ENCODE measurements at regions not wholly inside any gene's neighbourhood (a gene's known extent, or its start where the extent isn't known, plus 50 kb on each side); places are given as distances from the start of the nearest gene placed in this dataset.
"Not testable (repeated sequence)": the region's sequence is repeated elsewhere in the genome, so short reads cannot be mapped to it uniquely, and the experiment has no call there.

DNA sequence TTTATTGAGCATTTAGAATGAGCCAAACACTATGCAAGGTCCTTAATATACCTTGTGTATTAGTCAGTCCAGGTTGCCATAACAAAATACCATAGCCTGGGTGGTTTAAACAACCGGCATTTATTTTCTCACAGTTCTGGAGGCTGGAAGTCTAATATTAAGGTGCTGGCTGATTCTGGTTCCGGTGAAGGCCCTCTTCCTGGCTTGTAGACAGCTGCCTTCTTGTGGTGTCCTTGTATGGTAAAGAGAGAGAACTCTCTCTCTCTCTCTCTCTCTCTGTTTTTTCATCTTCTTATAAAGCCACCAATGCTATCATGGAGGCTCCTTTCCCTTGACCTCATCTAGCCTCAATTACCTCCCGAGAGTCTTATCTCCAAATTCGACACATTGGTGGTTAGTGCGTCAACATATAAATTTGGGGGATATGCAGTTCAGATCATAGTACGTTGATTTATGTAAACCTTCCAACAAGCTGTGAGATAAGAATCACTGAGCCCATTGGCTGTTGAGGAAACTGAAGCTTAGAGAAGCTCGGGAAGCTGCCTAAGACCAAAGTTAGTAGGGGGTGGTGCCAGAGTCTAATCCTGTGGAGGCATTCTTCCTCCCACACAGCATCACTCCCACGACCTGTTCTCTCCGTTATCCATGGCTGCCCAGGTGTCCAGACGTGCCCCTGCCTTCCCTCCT is 298.0 kb upstream of the PROK2 start:
- no peaks in the 10 kb centered on the region for H3K36me3 ChIP-seq
- H3K4me1 ChIP-seq (replicated peaks) = no peaks in the 10 kb centered on the region
- no peaks in the 10 kb centered on the region for H3K9me3 ChIP-seq (replicated peaks)
- no peak overlapping the region for H3K27ac ChIP-seq
- no peak overlapping the region for H3K4me3 ChIP-seq
- no peaks in the 10 kb centered on the region for H3K27me3 ChIP-seq (replicated peaks)
- no peak for DNase-seq (ENCODE audit: low read depth in 1 of 2, low spot score in 2 of 2)

DNA sequence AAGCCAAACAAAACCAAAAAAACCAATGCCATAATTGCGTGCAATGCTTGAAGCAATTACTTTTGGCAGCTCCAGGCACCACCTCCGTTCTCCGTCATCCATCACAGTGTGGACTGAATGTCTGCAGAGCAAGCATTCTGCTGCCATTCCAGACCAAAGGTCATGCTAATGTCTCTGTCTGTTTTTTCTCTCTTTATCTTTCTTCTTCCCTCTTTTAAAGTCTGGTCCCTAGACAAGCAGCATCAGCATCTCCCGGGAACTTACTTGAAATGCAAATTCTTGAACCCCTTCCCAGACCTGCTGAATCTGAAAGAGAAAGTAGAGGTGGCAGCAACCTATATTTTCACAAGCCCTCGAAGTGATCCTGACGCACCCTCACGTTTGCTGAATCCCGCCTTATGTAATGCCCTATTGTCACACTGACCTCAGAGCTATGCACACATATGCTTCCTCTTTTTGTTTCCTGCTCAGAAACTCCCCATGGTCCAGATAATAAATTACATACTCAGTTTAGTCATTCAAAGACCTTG is 297.3 kb upstream of the PROK2 start:
- H3K4me3 ChIP-seq = no peak overlapping the region
- no peaks in the 10 kb centered on the region for H3K36me3 ChIP-seq
- H3K9me3 ChIP-seq (replicated peaks) = no peaks in the 10 kb centered on the region
- H3K27ac ChIP-seq = no peak overlapping the region
- H3K27me3 ChIP-seq (replicated peaks) = no peaks in the 10 kb centered on the region
- no peaks in the 10 kb centered on the region for H3K4me1 ChIP-seq (replicated peaks)
- DNase-seq (ENCODE audit: low read depth in 1 of 2, low spot score in 2 of 2) = no peak

DNA sequence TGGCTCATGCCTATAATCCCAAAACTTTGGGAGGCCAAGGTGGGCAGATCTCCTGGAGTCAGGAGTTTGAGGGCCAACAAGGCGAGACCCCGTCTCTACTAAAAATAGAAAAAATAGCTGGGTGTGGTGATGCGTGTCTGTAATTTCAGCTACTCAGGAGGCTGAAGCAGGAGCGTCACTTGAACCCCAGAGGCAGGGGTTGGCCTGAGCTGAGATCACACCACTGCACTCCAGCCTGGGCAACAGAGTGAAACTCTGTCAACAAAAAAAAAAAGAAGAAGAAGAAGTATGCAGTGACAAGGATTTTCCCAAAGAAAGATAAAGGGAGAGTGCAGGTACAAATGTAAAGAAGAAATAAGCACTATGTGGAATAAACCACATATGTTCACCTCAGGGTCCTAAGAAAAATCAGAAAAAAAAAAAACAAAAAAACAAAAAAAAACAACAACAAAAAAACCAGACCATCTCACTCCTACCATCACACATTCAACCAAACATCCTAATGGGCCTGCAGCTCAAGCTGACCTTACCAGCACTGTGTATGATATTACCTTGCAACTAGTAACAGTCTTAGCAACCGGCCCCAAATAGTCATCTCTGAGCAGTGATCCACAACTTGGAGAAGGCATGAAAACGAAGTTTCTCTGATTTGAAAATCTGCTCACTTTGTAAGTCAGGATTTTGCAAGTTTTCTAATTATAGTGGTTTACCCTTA is 296.7 kb upstream of the PROK2 start:
- no peak for DNase-seq (ENCODE audit: low read depth in 1 of 2, low spot score in 2 of 2)
- Histone ChIP-seq H3K27ac (no peak overlapping the region), H3K9me3 (replicated peaks) (no peaks in the 10 kb centered on the region), H3K27me3 (replicated peaks) (no peaks in the 10 kb centered on the region), H3K4me3 (no peak overlapping the region), H3K4me1 (replicated peaks) (no peaks in the 10 kb centered on the region), H3K36me3 (no peaks in the 10 kb centered on the region)

DNA sequence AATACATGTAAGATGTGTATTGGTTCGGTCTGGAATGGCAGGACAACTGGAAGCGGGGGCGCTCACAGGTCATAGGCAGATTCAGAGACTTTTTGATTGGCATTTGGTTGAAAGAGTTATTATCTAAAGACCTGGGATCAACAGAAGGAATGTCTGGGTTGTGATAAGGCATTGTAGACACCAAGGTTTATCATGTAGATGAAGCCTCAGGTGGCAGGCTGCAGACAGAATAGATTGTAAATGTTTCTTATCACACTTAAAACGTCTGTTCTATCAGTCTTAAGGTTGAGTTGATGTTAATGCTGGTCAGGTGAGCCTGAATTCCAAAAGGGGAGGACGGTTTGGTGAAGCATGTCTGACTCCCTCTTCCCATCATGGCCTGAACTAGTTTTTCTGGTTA is 295.9 kb upstream of the PROK2 start:
- H3K4me3 ChIP-seq = no peak overlapping the region

DNA sequence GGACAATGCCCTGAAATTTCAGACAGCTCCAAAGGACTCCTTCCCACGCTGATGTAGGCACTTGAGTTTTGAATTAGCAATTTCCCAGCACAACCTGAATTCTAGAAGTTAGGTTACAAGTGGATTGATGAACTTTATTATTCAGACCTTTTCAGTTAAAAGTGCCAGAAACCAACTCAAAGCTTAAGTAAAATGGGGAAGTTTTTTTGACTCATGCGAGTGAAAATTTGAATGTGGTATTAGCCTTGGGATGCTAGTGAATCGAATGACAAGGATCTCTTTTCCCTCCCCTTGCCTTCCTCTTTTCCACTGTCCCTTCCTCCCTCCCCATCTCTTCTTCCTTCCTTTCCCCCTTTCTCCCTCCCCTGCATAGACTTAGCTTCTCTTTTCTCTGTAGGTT is 295.1 kb upstream of the PROK2 start:
- Histone ChIP-seq H3K27ac (no peak overlapping the region), H3K4me1 (replicated peaks) (no peaks in the 10 kb centered on the region), H3K27me3 (replicated peaks) (no peaks in the 10 kb centered on the region), H3K36me3 (no peaks in the 10 kb centered on the region), H3K9me3 (replicated peaks) (0 out of 2 replicates have a peak, but pooled peaks cover 2% of the 10 kb centered on the region), H3K4me3 (no peak overlapping the region)
- DNase-seq (ENCODE audit: low read depth in 1 of 2, low spot score in 2 of 2) = no peak

More for the DNA sequence above, 295.9 kb upstream of the PROK2 start:
- Histone ChIP-seq H3K27ac (no peak overlapping the region), H3K27me3 (replicated peaks) (no peaks in the 10 kb centered on the region), H3K4me1 (replicated peaks) (no peaks in the 10 kb centered on the region), H3K9me3 (replicated peaks) (no peaks in the 10 kb centered on the region), H3K36me3 (no peaks in the 10 kb centered on the region)
- DNase-seq (ENCODE audit: low read depth in 1 of 2, low spot score in 2 of 2) = no peak

DNA sequence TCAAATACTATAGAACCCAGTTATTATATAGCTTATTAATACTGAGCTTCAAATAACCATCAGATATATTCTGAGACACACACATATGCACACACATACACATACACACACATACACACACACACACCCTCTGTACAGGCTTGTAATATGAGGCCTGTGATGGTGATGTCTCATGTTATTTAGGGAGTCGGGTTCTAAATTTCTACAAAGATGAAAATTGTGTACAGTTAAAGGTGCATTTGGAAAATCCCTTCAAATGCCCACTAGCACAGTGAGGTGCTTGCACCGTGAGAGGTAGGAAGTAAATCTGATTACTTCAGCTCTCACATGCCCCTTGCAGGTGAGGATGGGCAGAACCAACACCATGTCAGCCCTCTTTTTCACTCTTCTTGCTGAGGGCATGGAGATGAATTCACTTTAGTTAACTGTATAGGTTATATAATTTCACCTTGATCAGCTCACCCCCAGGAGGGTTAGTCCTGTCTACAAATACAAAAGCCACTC is 294.5 kb upstream of the PROK2 start:
- Histone ChIP-seq H3K27me3 (replicated peaks) (no peaks in the 10 kb centered on the region), H3K27ac (no peak overlapping the region)

DNA sequence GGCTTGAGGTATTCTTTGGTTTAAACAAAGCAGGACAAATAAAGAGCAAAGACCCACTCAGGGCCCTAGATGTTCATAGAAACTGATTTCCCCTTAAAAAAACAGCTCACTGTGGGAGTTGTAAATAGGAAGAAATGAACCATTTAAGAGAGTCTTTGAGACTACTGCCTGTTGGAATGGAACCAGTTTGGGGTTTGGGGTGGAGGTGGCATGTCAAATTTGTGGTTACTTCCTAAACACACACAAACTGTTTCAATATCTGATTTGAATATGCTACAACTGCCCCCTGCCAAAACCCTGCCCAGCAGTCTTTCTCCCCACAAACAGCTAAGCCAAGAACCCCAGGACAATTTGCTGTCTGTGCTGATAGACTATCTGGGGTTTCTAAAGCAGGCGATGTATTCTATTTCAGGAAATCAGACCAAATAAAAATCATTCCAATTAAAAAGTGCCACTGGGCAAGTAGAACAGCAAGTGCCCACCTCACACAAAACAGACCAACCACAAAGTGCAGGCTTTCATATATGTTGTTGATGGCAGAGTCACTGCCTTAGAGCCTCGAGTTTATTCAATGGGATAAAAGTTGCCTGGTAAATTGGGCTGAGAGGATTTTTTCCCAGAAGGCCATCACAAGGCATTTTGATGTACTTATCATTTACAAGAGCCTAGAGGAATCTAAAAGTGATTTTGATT is 293.9 kb upstream of the PROK2 start:
- Histone ChIP-seq H3K9me3 (replicated peaks) (0 out of 2 replicates have a peak, but pooled peaks cover 5% of the 10 kb centered on the region), H3K4me3 (no peak overlapping the region), H3K27ac (no peak overlapping the region), H3K4me1 (replicated peaks) (no peaks in the 10 kb centered on the region), H3K27me3 (replicated peaks) (no peaks in the 10 kb centered on the region), H3K36me3 (no peaks in the 10 kb centered on the region)
- no peak for DNase-seq (ENCODE audit: low read depth in 1 of 2, low spot score in 2 of 2)

More for the DNA sequence above, 294.5 kb upstream of the PROK2 start:
- DNase-seq (ENCODE audit: low read depth in 1 of 2, low spot score in 2 of 2) = no peak
- Histone ChIP-seq H3K4me3 (no peak overlapping the region), H3K4me1 (replicated peaks) (no peaks in the 10 kb centered on the region), H3K9me3 (replicated peaks) (0 out of 2 replicates have a peak, but pooled peaks cover 5% of the 10 kb centered on the region), H3K36me3 (no peaks in the 10 kb centered on the region)

DNA sequence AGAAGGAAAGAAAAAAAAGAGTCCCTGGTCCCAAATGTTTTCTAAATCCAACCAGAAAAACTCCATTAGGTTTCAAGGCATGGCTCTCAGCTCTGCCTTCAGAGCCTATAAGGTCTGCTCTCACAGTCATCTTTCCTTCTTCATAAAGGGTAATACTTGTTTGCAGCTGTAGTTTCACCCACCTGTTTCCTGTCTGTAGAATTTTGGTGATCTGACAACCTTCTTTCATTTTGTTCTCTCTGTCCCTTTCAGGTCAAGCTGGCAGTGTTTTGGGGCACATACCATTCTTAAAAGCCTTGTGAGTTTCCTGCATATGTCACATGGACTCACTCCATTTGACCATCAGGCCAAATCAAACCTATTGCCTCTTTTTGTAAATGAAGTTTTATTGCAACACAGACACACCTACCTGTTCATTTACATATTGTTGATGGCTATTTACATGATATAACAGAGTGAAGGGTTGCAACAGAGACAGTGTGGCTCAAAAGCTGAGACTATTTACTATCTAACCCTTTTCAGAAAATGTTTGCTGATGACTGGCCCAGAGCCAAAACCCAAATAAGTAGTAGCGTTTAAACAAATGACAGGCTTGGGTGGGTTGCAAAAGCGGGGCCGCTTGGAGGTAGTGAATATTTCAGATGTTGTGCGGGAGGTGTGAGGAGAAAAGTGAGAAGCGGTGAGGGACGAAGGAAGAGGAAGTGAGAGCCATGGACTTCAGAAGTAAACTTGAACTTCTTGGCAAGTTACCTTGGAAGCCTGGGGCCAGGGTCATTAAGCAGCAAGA is 292.7 kb upstream of the PROK2 start:
- Histone ChIP-seq H3K4me3 (no peak overlapping the region), H3K27me3 (replicated peaks) (no peaks in the 10 kb centered on the region), H3K36me3 (no peaks in the 10 kb centered on the region), H3K27ac (no peak overlapping the region), H3K4me1 (replicated peaks) (no peaks in the 10 kb centered on the region), H3K9me3 (replicated peaks) (0 out of 2 replicates have a peak, but pooled peaks cover 5% of the 10 kb centered on the region)
- DNase-seq (ENCODE audit: low read depth in 1 of 2, low spot score in 2 of 2) = no peak

GRCh38 chr3:72075848-72076247 is 290.9 kb upstream of the PROK2 start:
- H3K36me3 ChIP-seq; DNase-seq (ENCODE audit: low read depth in 1 of 2, low spot score in 2 of 2); H3K4me3 ChIP-seq; H3K9me3 ChIP-seq (replicated peaks); H3K4me1 ChIP-seq (replicated peaks); H3K27me3 ChIP-seq (replicated peaks); H3K27ac ChIP-seq: not testable (repeated sequence)

DNA sequence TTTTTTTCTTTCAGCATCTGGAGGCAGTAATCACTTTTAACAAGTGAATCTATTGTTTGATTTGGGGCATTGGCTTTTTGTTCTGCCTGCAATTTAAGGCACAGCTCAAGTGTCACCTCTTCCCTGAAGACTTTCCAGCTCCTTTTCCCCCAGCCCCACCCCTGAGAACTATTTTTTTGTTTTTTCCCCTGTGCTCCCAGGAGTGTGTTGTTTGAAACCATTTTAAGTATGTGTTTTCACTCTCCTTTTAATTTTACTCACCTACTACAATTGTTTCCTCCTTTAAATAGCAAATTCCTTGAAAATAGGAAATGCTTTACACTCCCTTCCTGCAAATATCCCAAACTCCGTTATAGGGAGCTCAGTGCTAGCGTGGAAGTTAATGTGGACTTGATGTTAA is 286.7 kb upstream of the PROK2 start:
- Histone ChIP-seq H3K27me3 (replicated peaks) (no peaks in the 10 kb centered on the region), H3K9me3 (replicated peaks) (0 out of 2 replicates have a peak, but pooled peaks cover 5% of the 10 kb centered on the region), H3K4me3 (no peak overlapping the region), H3K27ac (no peak overlapping the region), H3K4me1 (replicated peaks) (peaks cover 9% of the 10 kb centered on the region), H3K36me3 (no peaks in the 10 kb centered on the region)
- DNase-seq (ENCODE audit: low read depth in 1 of 2, low spot score in 2 of 2) = no peak

GRCh38 chr3:72070005-72070404 is 285.1 kb upstream of the PROK2 start:
- 0 out of 2 replicates have a peak, but pooled peaks cover 2% of the 10 kb centered on the region for H3K9me3 ChIP-seq (replicated peaks)
- H3K27me3 ChIP-seq (replicated peaks) = no peaks in the 10 kb centered on the region
- H3K36me3 ChIP-seq = no peaks in the 10 kb centered on the region
- H3K4me1 ChIP-seq (replicated peaks) = peaks cover 22% of the 10 kb centered on the region
- no peak overlapping the region for H3K27ac ChIP-seq
- DNase-seq (ENCODE audit: low read depth in 1 of 2, low spot score in 2 of 2) = no peak
- H3K4me3 ChIP-seq = no peak overlapping the region

GRCh38 chr3:72069543-72069942 is 284.6 kb upstream of the PROK2 start:
- peaks cover 22% of the 10 kb centered on the region for H3K4me1 ChIP-seq (replicated peaks)
- H3K27ac ChIP-seq = no peak overlapping the region
- no peak for DNase-seq (ENCODE audit: low read depth in 1 of 2, low spot score in 2 of 2)
- H3K9me3 ChIP-seq (replicated peaks) = no peaks in the 10 kb centered on the region
- no peaks in the 10 kb centered on the region for H3K27me3 ChIP-seq (replicated peaks)
- no peaks in the 10 kb centered on the region for H3K36me3 ChIP-seq
- no peak overlapping the region for H3K4me3 ChIP-seq

GRCh38 chr3:72068621-72069020 is 283.7 kb upstream of the PROK2 start:
- Histone ChIP-seq H3K27me3 (replicated peaks) (no peaks in the 10 kb centered on the region), H3K4me3 (no peak overlapping the region), H3K36me3 (no peaks in the 10 kb centered on the region), H3K27ac (no peak overlapping the region), H3K9me3 (replicated peaks) (no peaks in the 10 kb centered on the region), H3K4me1 (replicated peaks) (peaks cover 22% of the 10 kb centered on the region)
- DNase-seq (ENCODE audit: low read depth in 1 of 2, low spot score in 2 of 2) = peak in 1 of 2 experiments; percentile 25

Data from SJSA1 (cell line).